ENCODE measurements at regions not wholly inside any gene's neighbourhood (a gene's known extent, or its start where the extent isn't known, plus 50 kb on each side); places are given as distances from the start of the nearest gene placed in this dataset.

GRCh38 chr2:159863526-159864160 is 65.6 kb upstream of the CD302 start:
- DNase-seq (ENCODE audit: low read depth) = no peak
- H3K4me3 ChIP-seq (ENCODE audit: low read depth, low read length) = no peak overlapping the region
- no peak for TF ChIP-seq CTCF (IDR thresholded peaks at IDR 0.05; ENCODE audit: low read depth, low read length, missing control alignments)

- no peak for DNase-seq (ENCODE audit: low read depth)
- no peak overlapping the region for H3K4me3 ChIP-seq (ENCODE audit: low read depth, low read length)
- TF ChIP-seq CTCF (IDR thresholded peaks at IDR 0.05; ENCODE audit: low read depth, low read length, missing control alignments) = no peak
Observed at GRCh38 chr2:159860581-159861310, 62.7 kb upstream of the CD302 start.

- no peak for TF ChIP-seq CTCF (IDR thresholded peaks at IDR 0.05; ENCODE audit: low read depth, low read length, missing control alignments)
Observed at GRCh38 chr2:159859583-159859982, 61.6 kb upstream of the CD302 start.

GRCh38 chr2:159856760-159857159 is 58.8 kb upstream of the CD302 start:
- no peak for DNase-seq (ENCODE audit: low read depth)
- TF ChIP-seq CTCF (IDR thresholded peaks at IDR 0.05; ENCODE audit: low read depth, low read length, missing control alignments) = no peak
- no peak overlapping the region for H3K4me3 ChIP-seq (ENCODE audit: low read depth, low read length)

More at GRCh38 chr2:159859583-159859982, 61.6 kb upstream of the CD302 start:
- no peak overlapping the region for H3K4me3 ChIP-seq (ENCODE audit: low read depth, low read length)
- DNase-seq (ENCODE audit: low read depth) = no peak

GRCh38 chr2:159855557-159856061 is 57.6 kb upstream of the CD302 start:
- TF ChIP-seq CTCF (IDR thresholded peaks at IDR 0.05; ENCODE audit: low read depth, low read length, missing control alignments) = no peak
- H3K4me3 ChIP-seq (ENCODE audit: low read depth, low read length) = no peak overlapping the region
- no peak for DNase-seq (ENCODE audit: low read depth)

- no peak overlapping the region for H3K4me3 ChIP-seq (ENCODE audit: low read depth, low read length)
- no peak for TF ChIP-seq CTCF (IDR thresholded peaks at IDR 0.05; ENCODE audit: low read depth, low read length, missing control alignments)
- DNase-seq (ENCODE audit: low read depth) = no peak
Observed at GRCh38 chr2:159855143-159855542, 57.1 kb upstream of the CD302 start.
